Fibroblast of mammary gland (primary cell): ENCODE measurements at regions not wholly inside any gene's neighbourhood (a gene's known extent, or its start where the extent isn't known, plus 50 kb on each side); places are given as distances from the start of the nearest gene placed in this dataset.

ENCODE experiments used
- DNase-seq: peaks from one replicate; pipeline ENCODE4 v3.0.0-alpha.2; 2010; ENCODE audit warnings: low read depth
- H3K4me3 ChIP-seq: 2 replicates; pipeline ENCODE4 v1.5.1; 2011; ENCODE audit warnings: low read depth, mild to moderate bottlenecking, low read length, moderate library complexity; ENCODE audit not compliant: control insufficient read depth
- TF ChIP-seq, protein P1 (sequence below): conservative IDR thresholded peaks from 2 replicates; pipeline ENCODE4 v1.5.1; 2011; ENCODE audit warnings: low read depth, low read length, inconsistent platforms; ENCODE audit not compliant: control insufficient read depth, insufficient read depth

- no peak for DNase-seq
- TF ChIP-seq, protein P1, sequence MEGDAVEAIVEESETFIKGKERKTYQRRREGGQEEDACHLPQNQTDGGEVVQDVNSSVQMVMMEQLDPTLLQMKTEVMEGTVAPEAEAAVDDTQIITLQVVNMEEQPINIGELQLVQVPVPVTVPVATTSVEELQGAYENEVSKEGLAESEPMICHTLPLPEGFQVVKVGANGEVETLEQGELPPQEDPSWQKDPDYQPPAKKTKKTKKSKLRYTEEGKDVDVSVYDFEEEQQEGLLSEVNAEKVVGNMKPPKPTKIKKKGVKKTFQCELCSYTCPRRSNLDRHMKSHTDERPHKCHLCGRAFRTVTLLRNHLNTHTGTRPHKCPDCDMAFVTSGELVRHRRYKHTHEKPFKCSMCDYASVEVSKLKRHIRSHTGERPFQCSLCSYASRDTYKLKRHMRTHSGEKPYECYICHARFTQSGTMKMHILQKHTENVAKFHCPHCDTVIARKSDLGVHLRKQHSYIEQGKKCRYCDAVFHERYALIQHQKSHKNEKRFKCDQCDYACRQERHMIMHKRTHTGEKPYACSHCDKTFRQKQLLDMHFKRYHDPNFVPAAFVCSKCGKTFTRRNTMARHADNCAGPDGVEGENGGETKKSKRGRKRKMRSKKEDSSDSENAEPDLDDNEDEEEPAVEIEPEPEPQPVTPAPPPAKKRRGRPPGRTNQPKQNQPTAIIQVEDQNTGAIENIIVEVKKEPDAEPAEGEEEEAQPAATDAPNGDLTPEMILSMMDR, result no peak
- H3K4me3 ChIP-seq, result no peak overlapping the region
Measured at GRCh38 chr6:91317247-91317835, 730.5 kb upstream of the MAP3K7 start.

GRCh38 chr6:91310178-91310577 lies 723.3 kb upstream of the MAP3K7 start:
- H3K4me3 ChIP-seq, result no peak overlapping the region
- TF ChIP-seq, protein P1, result no peak
- no peak for DNase-seq

GRCh38 chr6:91305755-91306154 lies 718.9 kb upstream of the MAP3K7 start:
- no peak for DNase-seq
- H3K4me3 ChIP-seq, result no peak overlapping the region
- TF ChIP-seq, protein P1, result no peak

DNA sequence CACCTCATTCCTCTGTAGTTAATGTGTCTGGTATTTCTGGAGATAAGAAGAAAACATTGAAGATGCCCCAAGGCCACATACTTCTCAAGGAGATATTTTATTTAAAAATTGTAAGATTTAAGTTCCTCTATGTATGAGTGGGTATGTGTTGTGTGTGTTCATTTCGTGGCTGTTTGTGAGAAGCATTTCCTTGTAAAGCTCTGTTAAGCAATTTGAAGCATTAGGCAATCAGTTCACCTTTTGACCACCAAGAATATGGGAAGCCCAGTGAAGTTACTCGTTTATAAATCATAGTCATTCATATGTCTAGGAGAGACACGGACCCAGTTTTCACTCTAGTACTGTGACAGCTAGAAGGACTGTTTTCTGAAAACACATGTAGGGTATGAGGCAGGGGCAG lies 717.6 kb upstream of the MAP3K7 start:
- H3K4me3 ChIP-seq, result no peak overlapping the region
- TF ChIP-seq, protein P1, result no peak
- no peak for DNase-seq

DNA sequence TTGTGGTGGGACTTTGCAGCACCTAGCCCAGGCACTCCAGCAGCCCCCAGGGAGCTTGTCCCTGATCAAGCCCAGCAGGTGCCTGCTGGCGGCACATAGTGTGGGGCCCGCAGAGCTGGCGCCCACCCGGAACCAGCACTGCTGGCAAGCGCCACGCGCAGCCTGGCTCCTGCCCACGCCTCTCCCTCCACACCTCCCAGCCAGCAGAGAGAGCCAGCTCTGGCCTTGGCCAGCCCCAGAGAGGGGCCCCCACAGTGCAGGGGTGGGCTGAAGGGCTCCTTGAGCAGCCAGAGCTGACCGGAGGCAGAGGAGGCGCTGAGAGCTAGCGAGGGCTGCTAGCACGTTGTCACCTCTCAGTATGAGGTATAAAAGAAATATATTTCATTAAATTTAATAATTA lies 716.5 kb upstream of the MAP3K7 start:
- no peak overlapping the region for H3K4me3 ChIP-seq
- TF ChIP-seq, protein P1, result no peak
- no peak for DNase-seq

DNA sequence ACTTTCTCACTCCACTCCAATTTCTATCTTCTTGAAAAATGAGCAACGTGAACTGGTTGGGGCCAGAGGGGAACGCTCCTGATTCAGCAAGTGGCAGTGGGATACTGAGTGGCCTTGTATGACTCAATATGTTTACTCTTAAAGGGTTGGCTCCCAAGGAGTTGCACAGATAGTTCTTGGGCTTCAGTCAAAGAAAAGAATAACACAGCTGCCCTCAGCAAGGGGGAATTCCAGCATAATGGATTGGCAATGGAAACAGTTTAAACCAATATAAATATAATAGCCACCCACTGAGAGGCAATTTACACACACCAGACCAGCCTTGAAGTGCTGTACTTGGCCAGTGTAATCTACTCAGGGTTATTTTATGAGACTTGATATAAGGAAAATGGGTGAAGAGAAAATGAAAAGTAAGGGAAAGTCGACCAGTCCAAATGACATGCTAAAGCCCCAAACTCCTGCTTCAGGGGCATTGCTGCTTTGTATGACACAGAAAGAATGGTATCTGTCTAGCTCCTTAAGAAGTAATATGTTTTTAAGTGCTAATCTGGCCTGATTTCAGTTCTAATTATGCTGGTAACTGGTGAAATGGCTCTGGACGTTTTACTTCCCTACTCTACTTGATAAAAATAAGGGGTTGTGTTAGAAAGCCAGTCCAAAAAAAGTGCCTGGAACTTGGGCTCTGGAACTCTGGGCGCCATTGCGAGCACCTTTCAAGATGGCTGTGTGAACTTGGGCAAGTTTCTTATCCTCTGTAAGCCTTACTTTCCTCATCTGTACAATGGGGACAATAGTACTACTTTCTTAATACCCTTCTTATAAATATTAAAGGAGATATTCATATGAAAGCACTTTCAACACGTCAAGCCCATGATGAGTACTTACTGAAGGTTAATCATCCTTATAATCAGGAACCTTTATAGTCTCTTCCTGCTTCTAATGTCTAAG lies 712.9 kb upstream of the MAP3K7 start:
- peak; percentile 1 for DNase-seq
- no peak overlapping the region for H3K4me3 ChIP-seq
- TF ChIP-seq, protein P1, result no peak
